H9 (cell line): ENCODE measurements at regions not wholly inside any gene's neighbourhood (a gene's known extent, or its start where the extent isn't known, plus 50 kb on each side); places are given as distances from the start of the nearest gene placed in this dataset.

Experiments used
- DNase-seq: peaks from one replicate; pipeline ENCODE4 v3.0.0-alpha.2; 2017
- H2AFZ ChIP-seq: one replicate; pipeline ENCODE4 v1.6.1; 2013; ENCODE audit warnings: mild to moderate bottlenecking, low read length, control low read depth, moderate library complexity
- H2AK5ac ChIP-seq: 2 replicates; pipeline ENCODE4 v1.6.1; 2013; ENCODE audit warnings: low read length, control low read depth, mixed read lengths; ENCODE audit not compliant: insufficient read length
- H2BK120ac ChIP-seq: one replicate; pipeline ENCODE4 v1.6.1; 2013; ENCODE audit warnings: low read depth, mild to moderate bottlenecking, low read length, control low read depth, inconsistent platforms; ENCODE audit not compliant: poor library complexity, severe bottlenecking
- H2BK12ac ChIP-seq: 2 replicates; pipeline ENCODE4 v1.6.1; 2013; ENCODE audit warnings: low read length, control low read depth, mixed read lengths, low read depth; ENCODE audit not compliant: insufficient read length
- H2BK15ac ChIP-seq: 2 replicates; pipeline ENCODE4 v1.6.1; 2013; ENCODE audit warnings: low read depth, low read length, control low read depth
- H2BK20ac ChIP-seq: one replicate; pipeline ENCODE4 v1.6.1; 2013; ENCODE audit warnings: low read depth, mild to moderate bottlenecking, low read length, control low read depth, inconsistent platforms; ENCODE audit not compliant: poor library complexity, severe bottlenecking
- H2BK5ac ChIP-seq: 2 replicates; pipeline ENCODE4 v1.6.1; 2013; ENCODE audit warnings: low read length, control low read depth, mixed read lengths; ENCODE audit not compliant: insufficient read length
- H3K14ac ChIP-seq: 2 replicates; pipeline ENCODE4 v1.6.1; 2013; ENCODE audit warnings: low read length, control low read depth; ENCODE audit not compliant: insufficient read depth
- H3K18ac ChIP-seq: 2 replicates; pipeline ENCODE4 v1.6.1; 2013; ENCODE audit warnings: low read depth, mild to moderate bottlenecking, mixed read lengths, low read length, control low read depth; ENCODE audit not compliant: insufficient read length
- H3K23ac ChIP-seq: 2 replicates; pipeline ENCODE4 v1.6.1; 2013; ENCODE audit warnings: low read length, control low read depth, mixed read lengths, low read depth; ENCODE audit not compliant: insufficient read length
- H3K23me2 ChIP-seq: 2 replicates; pipeline ENCODE4 v1.6.1; 2013; ENCODE audit warnings: low read depth, mild to moderate bottlenecking, mixed read lengths, low read length, control low read depth; ENCODE audit not compliant: insufficient read length, poor library complexity, severe bottlenecking
- H3K27ac ChIP-seq: 2 replicates; pipeline ENCODE4 v1.5.1; 2013; ENCODE audit warnings: low read length, control low read depth, mixed read lengths, low read depth; ENCODE audit not compliant: insufficient read length
- H3K27me3 ChIP-seq: 2 replicates; pipeline ENCODE4 v1.6.1; 2013; ENCODE audit warnings: low read length, control low read depth, inconsistent platforms; ENCODE audit not compliant: insufficient read depth
- H3K4ac ChIP-seq: 2 replicates; pipeline ENCODE4 v1.6.1; 2013; ENCODE audit warnings: low read depth, mild to moderate bottlenecking, control low read depth, inconsistent platforms, low read length, moderate library complexity
- H3K4me1 ChIP-seq: 2 replicates; pipeline ENCODE4 v1.6.1; 2013; ENCODE audit warnings: low read length, control low read depth, inconsistent platforms; ENCODE audit not compliant: insufficient read depth
- H3K4me2 ChIP-seq: 2 replicates; pipeline ENCODE4 v1.6.1; 2013; ENCODE audit warnings: low read length, control low read depth, mixed read lengths; ENCODE audit not compliant: insufficient read length, insufficient read depth
- H3K56ac ChIP-seq: 2 replicates; pipeline ENCODE4 v1.6.1; 2013; ENCODE audit warnings: low read depth, mild to moderate bottlenecking, mixed read lengths, low read length, control low read depth; ENCODE audit not compliant: insufficient read length
- H3K79me1 ChIP-seq: 2 replicates; pipeline ENCODE4 v1.6.1; 2013; ENCODE audit warnings: low read depth, mild to moderate bottlenecking, moderate library complexity, low read length, control low read depth, inconsistent platforms; ENCODE audit not compliant: insufficient read depth, poor library complexity, severe bottlenecking
- H3K79me2 ChIP-seq: 2 replicates; pipeline ENCODE4 v1.6.1; 2013; ENCODE audit warnings: low read length, control low read depth, inconsistent platforms; ENCODE audit not compliant: insufficient read depth
- H3K9ac ChIP-seq: 2 replicates; pipeline ENCODE4 v1.6.1; 2013; ENCODE audit warnings: low read length, control low read depth, mixed read lengths; ENCODE audit not compliant: insufficient read length; ENCODE audit errors: extremely low read depth
- H3K9me3 ChIP-seq: one replicate; pipeline ENCODE4 v1.6.1; 2013; ENCODE audit warnings: low read depth, low read length, inconsistent platforms; ENCODE audit not compliant: control insufficient read depth
- H3T11ph ChIP-seq: one replicate; pipeline ENCODE4 v1.6.1; 2013; ENCODE audit warnings: mild to moderate bottlenecking, low read length, control low read depth, inconsistent platforms
- H4K20me1 ChIP-seq: one replicate; pipeline ENCODE4 v1.6.1; 2013; ENCODE audit not compliant: control insufficient read depth, insufficient read length, insufficient read depth
- H4K5ac ChIP-seq: 2 replicates; pipeline ENCODE4 v1.6.1; 2013; ENCODE audit warnings: low read depth, mild to moderate bottlenecking, mixed read lengths, low read length, control low read depth; ENCODE audit not compliant: insufficient read length
- H4K8ac ChIP-seq: replicated peaks from 2 replicates; pipeline ENCODE4 v1.6.1; 2013; ENCODE audit warnings: low read length, control low read depth, mixed read lengths, low read depth; ENCODE audit not compliant: insufficient read length
- H4K91ac ChIP-seq: 2 replicates; pipeline ENCODE4 v1.6.1; 2013; ENCODE audit warnings: low read depth, mild to moderate bottlenecking, moderate library complexity, mixed read lengths, low read length, control low read depth; ENCODE audit not compliant: insufficient read length
- H3K27ac Mint-ChIP-seq, 3 experiments: 2 replicates in 2 of 3; 3 replicates in 1 of 3; pipeline ENCODE4 v1.8.0; 2020 to 2021; ENCODE audit warnings: mixed read lengths in 3 of 3, mild to moderate bottlenecking in 1 of 3, moderate library complexity in 1 of 3
- H3K27me3 Mint-ChIP-seq: 2 replicates; pipeline ENCODE4 v1.8.0; 2021; ENCODE audit warnings: low read depth, mild to moderate bottlenecking, moderate library complexity, mixed read lengths
- H3K36me3 Mint-ChIP-seq, 3 experiments: 2 replicates in 2 of 3; 3 replicates in 1 of 3; pipeline ENCODE4 v1.8.0; 2020 to 2021; ENCODE audit warnings: low read depth in 3 of 3, mixed read lengths in 3 of 3; ENCODE audit not compliant: insufficient read depth in 1 of 3
- H3K4me1 Mint-ChIP-seq, 2 experiments: 2 replicates each; pipeline ENCODE4 v1.8.0; 2020; ENCODE audit warnings: mixed read lengths in 2 of 2
- H3K4me3 Mint-ChIP-seq, 2 experiments: 2 replicates in 1 of 2; 3 replicates in 1 of 2; pipeline ENCODE4 v1.8.0; 2020 to 2021; ENCODE audit warnings: mild to moderate bottlenecking in 2 of 2, mixed read lengths in 2 of 2, moderate library complexity in 1 of 2
- H3K9me3 Mint-ChIP-seq, 2 experiments: 2 replicates in 1 of 2; 3 replicates in 1 of 2; pipeline ENCODE4 v1.8.0; 2020; ENCODE audit warnings: mild to moderate bottlenecking in 2 of 2, mixed read lengths in 2 of 2, moderate library complexity in 1 of 2
- WGBS: extraction: QIAGEN DNeasy Blood & Tissue Kit; methylation state at CpG from one replicate; pipeline ENCODE4 v1.1.7; 2013; ENCODE audit warnings: missing lambda C conversion rate, low lambda C conversion rate, mixed read lengths; ENCODE audit not compliant: insufficient read length; ENCODE audit errors: extremely low coverage; 5-methylcytosine and 5-hydroxymethylcytosine counted together
- TF ChIP-seq, protein P1 (sequence below): fragments of 200-600 bp; sonication (generic); conservative IDR thresholded peaks from 3 replicates; pipeline ENCODE4 v1.8.0; 2021; ENCODE audit warnings: antibody characterized with exemption, mild to moderate bottlenecking

- WGBS = no CpG with 5 or more reads among the region's 2 CpGs
- H4K20me1 ChIP-seq = no peaks in the 10 kb centered on the region
- peaks cover 6% of the 10 kb centered on the region for H3K9me3 ChIP-seq
- no peak overlapping the region for H2AK5ac ChIP-seq
- no peak overlapping the region for H3K4me2 ChIP-seq
- H2AFZ ChIP-seq = no peak overlapping the region
- no peak overlapping the region for H3T11ph ChIP-seq
- peaks cover 14 to 16% of the 10 kb centered on the region in 2 experiments; a peak in 4 of 5 replicates for H3K9me3 Mint-ChIP-seq
- H2BK120ac ChIP-seq = no peak overlapping the region
- no peak overlapping the region for H3K4ac ChIP-seq
- no peak overlapping the region for H4K91ac ChIP-seq
- no peaks in the 10 kb centered on the region for H3K27me3 Mint-ChIP-seq
- H2BK12ac ChIP-seq = no peak overlapping the region
- H3K9ac ChIP-seq = no peak overlapping the region
- H3K4me3 Mint-ChIP-seq = no peak overlapping the region
- no peak overlapping the region for H2BK5ac ChIP-seq
- no peak overlapping the region for H3K27ac Mint-ChIP-seq
- H2BK20ac ChIP-seq = no peak overlapping the region
- no peak overlapping the region for H4K8ac ChIP-seq
- H4K5ac ChIP-seq = no peak overlapping the region
- no peaks in the 10 kb centered on the region for H3K27me3 ChIP-seq
- no peak overlapping the region for H3K27ac ChIP-seq
- peaks cover 12 to 16% of the 10 kb centered on the region in 2 experiments for H3K4me1 Mint-ChIP-seq
- no peaks in the 10 kb centered on the region for H3K79me1 ChIP-seq
- H3K56ac ChIP-seq = no peak overlapping the region
- H3K79me2 ChIP-seq = no peaks in the 10 kb centered on the region
- DNase-seq = no peak
- no peak overlapping the region for H3K23ac ChIP-seq
- H3K14ac ChIP-seq = no peak overlapping the region
- no peak overlapping the region for H3K18ac ChIP-seq
- no peaks in the 10 kb centered on the region for H3K23me2 ChIP-seq
- H2BK15ac ChIP-seq = no peak overlapping the region
- peaks cover 0 to 15% (median 6%) of the 10 kb centered on the region in 3 experiments; a peak in 5 of 7 replicates for H3K36me3 Mint-ChIP-seq
- H3K4me1 ChIP-seq = no peaks in the 10 kb centered on the region; the same call in 1 of the 2 replicates
- TF ChIP-seq, protein P1, sequence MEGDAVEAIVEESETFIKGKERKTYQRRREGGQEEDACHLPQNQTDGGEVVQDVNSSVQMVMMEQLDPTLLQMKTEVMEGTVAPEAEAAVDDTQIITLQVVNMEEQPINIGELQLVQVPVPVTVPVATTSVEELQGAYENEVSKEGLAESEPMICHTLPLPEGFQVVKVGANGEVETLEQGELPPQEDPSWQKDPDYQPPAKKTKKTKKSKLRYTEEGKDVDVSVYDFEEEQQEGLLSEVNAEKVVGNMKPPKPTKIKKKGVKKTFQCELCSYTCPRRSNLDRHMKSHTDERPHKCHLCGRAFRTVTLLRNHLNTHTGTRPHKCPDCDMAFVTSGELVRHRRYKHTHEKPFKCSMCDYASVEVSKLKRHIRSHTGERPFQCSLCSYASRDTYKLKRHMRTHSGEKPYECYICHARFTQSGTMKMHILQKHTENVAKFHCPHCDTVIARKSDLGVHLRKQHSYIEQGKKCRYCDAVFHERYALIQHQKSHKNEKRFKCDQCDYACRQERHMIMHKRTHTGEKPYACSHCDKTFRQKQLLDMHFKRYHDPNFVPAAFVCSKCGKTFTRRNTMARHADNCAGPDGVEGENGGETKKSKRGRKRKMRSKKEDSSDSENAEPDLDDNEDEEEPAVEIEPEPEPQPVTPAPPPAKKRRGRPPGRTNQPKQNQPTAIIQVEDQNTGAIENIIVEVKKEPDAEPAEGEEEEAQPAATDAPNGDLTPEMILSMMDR = no peak
These were observed 67.2 kb upstream of the SYT1 start for GRCh38 chr12:78797196-78797931.
